CD4-positive, alpha-beta T cell (primary cell): ENCODE measurements at regions not wholly inside any gene's neighbourhood (a gene's known extent, or its start where the extent isn't known, plus 50 kb on each side); places are given as distances from the start of the nearest gene placed in this dataset.

Experiments
- ATAC-seq: fragments of 200-7000 bp; cut with Tn5 transposase; one replicate; pipeline ENCODE4 v1.10.0; 2022; ENCODE audit warnings: mild to moderate bottlenecking; ENCODE audit not compliant: poor library complexity
- CTCF ChIA-PET: fragments of 350-600 bp; sonication (Branson Sonifier 250); formaldehyde crosslinking; loops from one replicate; lab custom pipeline; 2021; ENCODE audit warnings: antibody characterized with exemption, inconsistent platforms; lab: Charles Lee
- POLR2A ChIA-PET: fragments of 350-600 bp; sonication (Branson Sonifier 250); formaldehyde crosslinking; loops from one replicate; lab custom pipeline; 2021; ENCODE audit warnings: antibody characterized with exemption, inconsistent platforms; lab: Charles Lee
- DNase-seq, 14 experiments: peaks; one replicate each; pipeline ENCODE4 v3.0.0-alpha.2; 2013 to 2020; ENCODE audit warnings: mixed read lengths in 2 of 14
- H3K27ac ChIP-seq, 2 donors: one replicate each; pipeline versions ENCODE4 v1.5.1 to v1.7.0; 2013; ENCODE audit warnings: low read length in 2 of 2, low read depth in 1 of 2, mild to moderate bottlenecking in 1 of 2
- H3K27me3 ChIP-seq, 2 experiments: 1 replicate in 1 of 2; 2 replicates in 1 of 2; pipeline versions ENCODE4 v1.6.1 to v1.7.0; 2013; ENCODE audit warnings: low read length in 2 of 2, control low read depth in 1 of 2, mild to moderate bottlenecking in 1 of 2, moderate library complexity in 1 of 2; ENCODE audit not compliant: insufficient read depth in 2 of 2, control insufficient read depth in 1 of 2
- H3K36me3 ChIP-seq: one replicate; pipeline ENCODE4 v1.6.1; 2013; ENCODE audit warnings: low read length, control low read depth; ENCODE audit not compliant: insufficient read depth
- H3K4me1 ChIP-seq: one replicate; pipeline ENCODE4 v1.6.1; 2013; ENCODE audit warnings: low read length, control low read depth; ENCODE audit not compliant: insufficient read depth
- H3K4me3 ChIP-seq: one replicate; pipeline ENCODE4 v1.5.1; 2013; ENCODE audit warnings: mild to moderate bottlenecking, low read length, moderate library complexity
- H3K9me3 ChIP-seq, 2 experiments: 1 replicate in 1 of 2; 2 replicates in 1 of 2; pipeline versions ENCODE4 v1.6.1 to v1.7.0; 2013; ENCODE audit warnings: low read length in 2 of 2, mild to moderate bottlenecking in 2 of 2, control low read depth in 1 of 2, moderate library complexity in 1 of 2; ENCODE audit not compliant: control insufficient read depth in 1 of 2, insufficient read depth in 1 of 2
- H3K27ac Mint-ChIP-seq: one replicate; pipeline ENCODE4 v1.8.0; 2020; ENCODE audit warnings: mixed read lengths
- H3K27me3 Mint-ChIP-seq: one replicate; pipeline ENCODE4 v1.8.0; 2021; ENCODE audit warnings: mixed read lengths
- H3K36me3 Mint-ChIP-seq: one replicate; pipeline ENCODE4 v1.8.0; 2021; ENCODE audit warnings: low read depth, mixed read lengths
- H3K4me1 Mint-ChIP-seq: one replicate; pipeline ENCODE4 v1.8.0; 2021; ENCODE audit warnings: low read depth, mixed read lengths
- H3K4me3 Mint-ChIP-seq: one replicate; pipeline ENCODE4 v1.8.0; 2020; ENCODE audit warnings: mild to moderate bottlenecking, mixed read lengths
- H3K9me3 Mint-ChIP-seq: one replicate; pipeline ENCODE4 v1.8.0; 2020; ENCODE audit warnings: mixed read lengths
- CTCF ChIP-seq: fragments of 200-600 bp; IDR thresholded peaks from one replicate; pipeline ENCODE4 v1.8.0; 2022; ENCODE audit warnings: antibody characterized with exemption, mild to moderate bottlenecking
- intact Hi-C, 2 experiments: fragments of 100-400 bp; cut with DNase I in 1 of 2; cut with micrococcal nuclease in 1 of 2; formaldehyde crosslinking; loops; one replicate each; pipeline versions ENCODE4 v1.15.1 to v1.9.0; 2023 to 2025; cut with DNase I, micrococcal nuclease

- no peak overlapping the region for H3K4me3 Mint-ChIP-seq
- no peaks in the 10 kb centered on the region for H3K9me3 Mint-ChIP-seq
- no peaks in the 10 kb centered on the region for H3K9me3 ChIP-seq
- H3K27ac Mint-ChIP-seq: no peak overlapping the region
- no peaks in the 10 kb centered on the region for H3K36me3 Mint-ChIP-seq
- H3K27ac ChIP-seq: no peak overlapping the region
- ATAC-seq (no peak), DNase-seq (no peak)
- no peaks in the 10 kb centered on the region for H3K27me3 Mint-ChIP-seq
- H3K4me3 ChIP-seq: no peak overlapping the region
- H3K27me3 ChIP-seq: no peaks in the 10 kb centered on the region
- TF ChIP-seq CTCF: no peak
- H3K4me1 Mint-ChIP-seq: no peaks in the 10 kb centered on the region
- H3K4me1 ChIP-seq: no peaks in the 10 kb centered on the region
- CTCF ChIA-PET: interaction anchor here (0.9 kb wide), 1 partner anchor 20 kb away, joined by 3 read pairs; no protein-coding TSS in a partner anchor
- POLR2A ChIA-PET: no interaction called here
- intact Hi-C loops: no loop called here
- no peaks in the 10 kb centered on the region for H3K36me3 ChIP-seq
Measured at GRCh38 chr20:1757072-1757471, 99.5 kb upstream of the SIRPG start.

GRCh38 chr20:1754749-1755148 is 97.2 kb upstream of the SIRPG start:
- H3K27ac ChIP-seq: no peak overlapping the region
- ChIA-PET CTCF (no interaction called here), POLR2A (no interaction called here)
- no peak for DNase-seq
- no peaks in the 10 kb centered on the region for H3K9me3 ChIP-seq
- TF ChIP-seq CTCF: no peak
- H3K4me1 ChIP-seq: no peaks in the 10 kb centered on the region
- Mint-ChIP-seq H3K27me3 (no peaks in the 10 kb centered on the region), H3K4me1 (no peaks in the 10 kb centered on the region), H3K9me3 (peaks cover 5% of the 10 kb centered on the region), H3K4me3 (no peak overlapping the region), H3K27ac (no peak overlapping the region), H3K36me3 (no peaks in the 10 kb centered on the region)
- no peaks in the 10 kb centered on the region for H3K36me3 ChIP-seq
- H3K27me3 ChIP-seq: no peaks in the 10 kb centered on the region
- no peak overlapping the region for H3K4me3 ChIP-seq
- ATAC-seq: no peak
- intact Hi-C loops: no loop called here

- H3K4me1 ChIP-seq: no peaks in the 10 kb centered on the region
- H3K4me1 Mint-ChIP-seq: no peaks in the 10 kb centered on the region
- no peak for TF ChIP-seq CTCF
- intact Hi-C loops: no loop called here
- no peak overlapping the region for H3K4me3 ChIP-seq
- ATAC-seq (no peak), DNase-seq (no peak)
- H3K4me3 Mint-ChIP-seq: no peak overlapping the region
- H3K36me3 ChIP-seq: no peaks in the 10 kb centered on the region
- H3K9me3 ChIP-seq: no peaks in the 10 kb centered on the region
- peaks cover 5% of the 10 kb centered on the region for H3K9me3 Mint-ChIP-seq
- ChIA-PET POLR2A (no interaction called here), CTCF (interaction anchor here (2.1 kb wide), 1 partner anchor 11 kb away, joined by 6 read pairs; no protein-coding TSS in a partner anchor)
- no peaks in the 10 kb centered on the region for H3K36me3 Mint-ChIP-seq
- H3K27me3 ChIP-seq: no peaks in the 10 kb centered on the region
- no peaks in the 10 kb centered on the region for H3K27me3 Mint-ChIP-seq
- H3K27ac ChIP-seq: no peak overlapping the region
- H3K27ac Mint-ChIP-seq: no peak overlapping the region
Measured at GRCh38 chr20:1754306-1754705, 96.7 kb upstream of the SIRPG start.
